Muscle layer of duodenum (tissue), 2 donors: ENCODE measurements at regions not wholly inside any gene's neighbourhood (a gene's known extent, or its start where the extent isn't known, plus 50 kb on each side); places are given as distances from the start of the nearest gene placed in this dataset.
"Not testable (repeated sequence)": the region's sequence is repeated elsewhere in the genome, so short reads cannot be mapped to it uniquely, and the experiment has no call there.

Source experiments
- H3K27ac ChIP-seq: one replicate; pipeline ENCODE4 v1.7.0; 2013; ENCODE audit warnings: mild to moderate bottlenecking, low read length
- H3K27me3 ChIP-seq: one replicate; pipeline ENCODE4 v1.7.0; 2013; ENCODE audit warnings: low read depth, mild to moderate bottlenecking, control low read depth, low read length
- H3K36me3 ChIP-seq, 2 donors: one replicate each; pipeline ENCODE4 v1.7.0; 2013; ENCODE audit warnings: low read length in 2 of 2, control low read depth in 1 of 2, mild to moderate bottlenecking in 1 of 2; ENCODE audit not compliant: insufficient read depth in 2 of 2, control insufficient read depth in 1 of 2
- H3K4me1 ChIP-seq, 2 donors: one replicate each; pipeline ENCODE4 v1.7.0; 2013; ENCODE audit warnings: low read length in 2 of 2, mild to moderate bottlenecking in 2 of 2, control low read depth in 1 of 2, moderate library complexity in 1 of 2; ENCODE audit not compliant: insufficient read depth in 2 of 2, control insufficient read depth in 1 of 2
- H3K4me3 ChIP-seq, 2 donors: one replicate each; pipeline ENCODE4 v1.7.0; 2013; ENCODE audit warnings: low read length in 2 of 2, low read depth in 1 of 2, mild to moderate bottlenecking in 1 of 2
- H3K9me3 ChIP-seq, 2 donors: one replicate each; pipeline ENCODE4 v1.7.0; 2013; ENCODE audit warnings: low read length in 2 of 2, control low read depth in 1 of 2, mild to moderate bottlenecking in 1 of 2; ENCODE audit not compliant: control insufficient read depth in 1 of 2
- donor health status: healthy.

DNA sequence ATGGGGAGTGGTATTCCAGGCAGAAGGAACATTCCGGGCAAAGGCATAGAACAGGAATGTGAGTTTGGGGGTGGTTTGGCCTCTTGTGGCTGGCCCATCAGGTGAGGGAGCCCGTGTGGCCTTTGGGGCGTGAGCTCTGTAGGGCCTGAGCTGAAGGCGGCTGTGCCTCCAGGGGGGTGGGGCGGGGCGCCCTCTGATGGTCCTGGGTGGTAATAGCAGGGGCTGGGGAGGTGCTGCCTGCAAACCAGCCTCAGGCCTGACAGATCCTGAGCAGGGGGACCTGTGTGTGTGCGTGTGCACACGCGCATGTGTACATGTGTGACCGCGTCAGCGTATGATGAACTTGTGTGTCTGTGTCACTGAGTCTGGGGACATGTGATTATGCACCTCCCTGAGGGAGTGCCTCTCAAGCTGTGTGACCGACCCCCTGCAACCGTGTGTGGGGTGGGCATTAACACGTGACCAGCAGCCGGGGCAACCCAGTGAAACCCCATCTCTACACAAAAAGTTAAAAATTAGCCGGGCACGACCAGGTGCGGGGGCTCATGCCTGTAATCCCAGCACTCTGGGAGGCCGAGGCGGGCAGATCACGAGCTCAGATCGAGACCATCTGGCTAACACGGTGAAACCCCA is 177.1 kb downstream of the TBC1D2B start:
- H3K27me3 ChIP-seq, H3K36me3 ChIP-seq, H3K9me3 ChIP-seq, H3K4me3 ChIP-seq, H3K27ac ChIP-seq, H3K4me1 ChIP-seq: not testable (repeated sequence)

GRCh38 chr15:77899776-77900175 is 177.7 kb downstream of the TBC1D2B start:
- H3K4me1 ChIP-seq, H3K36me3 ChIP-seq, H3K27ac ChIP-seq, H3K27me3 ChIP-seq, H3K9me3 ChIP-seq, H3K4me3 ChIP-seq: not testable (repeated sequence)

GRCh38 chr15:77898811-77899730 is 178.4 kb downstream of the TBC1D2B start:
- Histone ChIP-seq H3K4me3 (no peak overlapping the region), H3K36me3 (no peaks in the 10 kb centered on the region), H3K9me3 (no peaks in the 10 kb centered on the region), H3K27ac (no peak overlapping the region), H3K4me1 (no peaks in the 10 kb centered on the region), H3K27me3 (no peaks in the 10 kb centered on the region)

DNA sequence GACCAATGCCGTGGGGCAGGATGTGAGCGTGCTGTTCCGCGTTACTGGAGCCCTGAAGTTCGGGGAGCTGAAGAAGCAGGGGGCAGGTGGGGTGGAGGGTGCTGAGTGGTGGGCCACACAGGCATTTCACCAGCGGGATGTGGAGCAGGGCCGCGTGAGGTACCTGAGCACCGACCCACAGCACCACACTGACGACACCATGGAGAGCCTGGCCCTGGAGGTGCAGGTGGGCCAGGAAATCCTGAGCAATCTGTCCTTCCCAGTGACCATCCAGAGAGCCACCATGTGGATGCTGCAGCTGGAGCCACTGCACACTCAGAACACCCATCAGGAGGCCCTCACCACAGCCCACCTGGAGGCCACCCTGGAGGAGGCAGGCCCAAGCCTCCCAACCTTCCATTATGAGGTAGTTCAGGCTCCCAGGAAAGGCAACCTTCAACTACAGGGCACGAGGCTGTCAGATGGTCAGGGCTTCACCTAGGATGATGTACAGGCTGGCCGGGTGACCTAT is 179.6 kb downstream of the TBC1D2B start:
- no peaks in the 10 kb centered on the region for H3K4me1 ChIP-seq
- H3K27ac ChIP-seq, result no peak overlapping the region
- no peaks in the 10 kb centered on the region for H3K9me3 ChIP-seq

DNA sequence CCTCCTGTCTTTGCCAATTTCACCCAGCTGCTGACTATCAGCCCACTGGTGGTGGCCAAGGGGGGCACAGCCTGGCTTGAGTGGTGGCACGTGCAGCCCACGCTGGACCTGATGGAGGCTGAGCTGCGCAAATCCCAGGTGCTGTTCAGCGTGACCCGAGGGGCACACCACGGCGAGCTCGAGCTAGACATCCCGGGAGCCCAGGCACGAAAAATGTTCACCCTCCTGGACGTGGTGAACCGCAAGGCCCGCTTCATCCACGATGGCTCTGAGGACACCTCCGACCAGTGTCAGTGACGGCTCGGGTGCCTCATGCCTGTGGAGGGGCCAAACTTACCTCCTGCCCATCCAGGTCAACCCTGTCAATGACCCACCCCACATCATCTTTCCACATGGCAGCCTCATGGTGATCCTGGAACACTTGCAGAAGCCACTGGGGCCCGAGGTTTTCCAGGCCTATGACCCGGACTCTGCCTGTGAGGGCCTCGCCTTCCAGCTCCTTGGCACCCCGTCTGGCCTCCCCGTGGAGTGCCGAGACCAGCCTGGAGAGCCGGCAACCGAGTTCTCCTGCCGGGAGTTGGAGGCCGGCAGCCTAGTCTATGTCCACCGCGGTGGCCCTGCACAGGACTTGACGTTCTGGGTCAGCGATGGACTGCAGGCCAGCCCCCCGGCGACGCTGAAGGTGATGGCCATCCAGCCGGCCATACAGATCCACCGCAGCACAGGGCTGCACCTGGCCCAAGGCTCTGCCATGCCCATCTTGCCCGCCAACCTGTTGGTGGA is 180.2 kb downstream of the TBC1D2B start:
- H3K27ac ChIP-seq, result not testable (repeated sequence)

More for the DNA sequence above, 179.6 kb downstream of the TBC1D2B start:
- Histone ChIP-seq H3K4me3 (no peak overlapping the region), H3K27me3 (no peaks in the 10 kb centered on the region), H3K36me3 (no peaks in the 10 kb centered on the region)

GRCh38 chr15:77896147-77897112 is 181.1 kb downstream of the TBC1D2B start:
- not testable (repeated sequence) for H3K9me3 ChIP-seq, H3K4me1 ChIP-seq, H3K4me3 ChIP-seq, H3K36me3 ChIP-seq, H3K27ac ChIP-seq, H3K27me3 ChIP-seq

More for the DNA sequence above, 180.2 kb downstream of the TBC1D2B start:
- not testable (repeated sequence) for H3K36me3 ChIP-seq, H3K4me1 ChIP-seq, H3K4me3 ChIP-seq, H3K27me3 ChIP-seq, H3K9me3 ChIP-seq

GRCh38 chr15:77895742-77896141 is 181.8 kb downstream of the TBC1D2B start:
- H3K27me3 ChIP-seq, result no peaks in the 10 kb centered on the region
- H3K9me3 ChIP-seq, result no peaks in the 10 kb centered on the region

DNA sequence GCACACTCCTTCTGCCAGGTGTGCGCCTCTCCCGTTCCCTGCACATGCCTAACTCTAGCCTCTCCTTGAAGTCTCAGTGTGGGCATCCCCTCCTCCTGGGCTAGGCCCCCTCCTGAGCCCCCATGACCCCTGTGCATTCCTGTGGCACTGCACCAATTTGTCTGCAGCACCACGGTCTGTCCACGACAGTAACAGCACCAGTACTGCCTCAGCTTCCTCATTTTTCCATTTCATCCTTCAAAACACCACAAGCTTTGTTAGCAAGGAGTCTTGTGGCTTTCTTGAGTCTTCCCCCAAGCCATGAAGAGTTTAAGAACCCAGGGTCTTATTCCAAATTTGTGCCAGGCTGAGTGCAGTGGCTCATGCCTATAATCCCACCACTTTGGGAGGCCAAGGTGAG is 182.4 kb downstream of the TBC1D2B start:
- not testable (repeated sequence) for H3K27me3 ChIP-seq, H3K4me3 ChIP-seq, H3K9me3 ChIP-seq, H3K36me3 ChIP-seq, H3K27ac ChIP-seq, H3K4me1 ChIP-seq

More at GRCh38 chr15:77895742-77896141, 181.8 kb downstream of the TBC1D2B start:
- H3K27ac ChIP-seq, result no peak overlapping the region
- H3K36me3 ChIP-seq, result no peaks in the 10 kb centered on the region
- H3K4me1 ChIP-seq, result no peaks in the 10 kb centered on the region
- H3K4me3 ChIP-seq, result no peak overlapping the region

DNA sequence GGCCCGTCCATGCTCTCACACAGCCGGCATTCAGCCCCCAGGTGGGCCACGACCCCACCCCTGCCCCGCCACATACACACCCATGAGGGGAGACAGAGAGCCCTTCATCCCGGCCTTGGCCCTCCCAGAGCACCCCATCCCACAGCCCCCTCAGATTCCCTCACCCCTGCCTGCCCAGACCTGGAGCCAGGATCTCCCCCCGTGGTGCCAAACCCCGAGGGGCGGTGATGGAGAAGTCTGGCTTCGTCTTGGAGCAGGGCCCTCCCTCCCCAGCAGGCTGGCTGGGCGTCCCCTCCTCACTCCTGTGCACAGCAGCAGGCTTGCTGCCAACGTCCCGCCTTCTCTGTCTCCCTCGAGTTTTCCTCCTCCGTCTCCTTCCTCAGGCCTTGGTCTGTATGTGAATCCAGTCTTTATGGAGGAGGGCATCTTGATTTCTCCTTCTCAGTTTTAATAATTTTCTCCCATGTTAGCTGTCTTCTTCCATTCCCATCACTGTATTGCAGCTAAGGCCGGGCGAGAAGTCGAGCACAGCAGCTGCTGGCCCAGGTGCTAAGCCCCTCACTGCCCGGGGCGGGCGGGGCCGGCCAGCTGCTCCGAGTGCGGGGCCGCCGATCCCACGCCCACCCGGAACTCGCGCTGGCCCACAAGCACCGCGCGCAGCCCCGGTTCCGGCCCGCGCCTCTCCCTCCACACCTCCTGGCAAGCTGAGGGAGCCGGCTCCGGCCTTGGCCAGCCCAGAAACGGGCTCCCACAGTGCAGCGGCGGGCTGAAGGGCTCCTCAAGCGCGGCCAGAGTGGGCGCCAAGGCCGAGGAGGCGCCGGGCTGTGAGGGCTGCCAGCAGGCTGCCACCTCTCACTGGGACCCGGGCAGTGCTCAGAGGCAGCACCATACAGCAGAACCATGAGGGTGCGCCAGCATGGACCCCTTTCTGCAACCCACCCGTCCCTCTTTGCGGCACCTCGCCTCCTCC is 183.6 kb downstream of the TBC1D2B start:
- H3K4me3 ChIP-seq, H3K4me1 ChIP-seq, H3K27ac ChIP-seq, H3K9me3 ChIP-seq, H3K27me3 ChIP-seq, H3K36me3 ChIP-seq: not testable (repeated sequence)

DNA sequence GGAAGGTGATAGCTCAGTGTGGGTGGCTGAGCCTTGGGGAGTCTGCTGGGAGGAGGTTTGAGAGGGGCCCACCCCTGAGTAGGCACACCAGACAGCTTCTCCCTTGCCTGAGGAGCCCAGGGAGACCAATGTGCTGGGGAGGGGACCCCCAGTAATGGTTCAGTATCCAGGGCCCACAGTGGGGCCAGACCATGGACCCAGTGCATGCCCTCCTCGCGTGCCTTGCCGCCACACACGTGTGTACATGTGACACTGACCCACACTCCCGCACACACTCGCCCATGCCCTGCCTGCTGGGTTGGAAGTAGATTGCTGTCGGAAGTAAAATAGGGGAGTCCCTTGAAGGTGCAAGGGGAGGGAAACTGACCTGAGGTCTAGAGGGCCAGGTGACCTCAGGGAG is 184.3 kb downstream of the TBC1D2B start:
- not testable (repeated sequence) for H3K27ac ChIP-seq, H3K36me3 ChIP-seq, H3K4me1 ChIP-seq, H3K9me3 ChIP-seq, H3K4me3 ChIP-seq, H3K27me3 ChIP-seq
